Erythroblast (primary cell): ENCODE measurements at regions not wholly inside any gene's neighbourhood (a gene's known extent, or its start where the extent isn't known, plus 50 kb on each side); places are given as distances from the start of the nearest gene placed in this dataset.

ENCODE experiments used
- DNase-seq, 2 experiments: peaks; one replicate each; lab custom pipeline; 2025; lab: John Stamatoyannopoulos, UW
- GATA1 ChIP-seq: IDR thresholded peaks from 2 replicates; pipeline ENCODE4 v1.6.1; 2011; ENCODE audit warnings: low read depth, mild to moderate bottlenecking, control low read depth, low read length, moderate library complexity
- POLR2A ChIP-seq: IDR thresholded peaks from 2 replicates; pipeline ENCODE4 v1.6.1; 2011; ENCODE audit warnings: mild to moderate bottlenecking, low read length

- DNase-seq: no peak
- no peak for TF ChIP-seq GATA1
- no peak for TF ChIP-seq POLR2A
Measured at GRCh38 chr4:82181789-82182188, 192.0 kb downstream of the HNRNPD start.

DNA sequence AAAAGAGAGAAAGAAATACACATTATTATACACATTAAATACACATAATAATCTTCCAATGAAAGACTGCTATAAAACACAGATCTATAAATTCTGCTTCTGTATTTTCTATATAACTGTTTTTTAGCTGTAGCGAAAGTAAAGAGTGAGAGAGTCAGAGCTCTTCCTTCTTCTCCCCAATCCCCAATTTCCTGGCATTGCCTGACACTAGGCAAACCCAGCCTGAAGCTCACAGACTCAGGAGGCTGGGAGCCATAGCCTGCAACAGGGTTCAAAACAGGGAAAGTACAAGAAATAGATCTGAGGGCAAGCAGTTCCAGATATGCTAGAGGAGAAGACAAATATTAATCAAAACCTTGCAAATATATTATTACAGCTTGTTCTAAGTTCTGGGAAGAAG is 201.6 kb downstream of the HNRNPD start:
- DNase-seq: no peak
- TF ChIP-seq POLR2A: no peak
- TF ChIP-seq GATA1: no peak

- TF ChIP-seq POLR2A (no peak), GATA1 (no peak)
- no peak for DNase-seq
Measured at GRCh38 chr4:82171531-82172155, 202.1 kb downstream of the HNRNPD start.

- TF ChIP-seq GATA1 (no peak), POLR2A (no peak)
- no peak for DNase-seq
Measured at GRCh38 chr4:82149750-82150149, 224.0 kb downstream of the HNRNPD start.

DNA sequence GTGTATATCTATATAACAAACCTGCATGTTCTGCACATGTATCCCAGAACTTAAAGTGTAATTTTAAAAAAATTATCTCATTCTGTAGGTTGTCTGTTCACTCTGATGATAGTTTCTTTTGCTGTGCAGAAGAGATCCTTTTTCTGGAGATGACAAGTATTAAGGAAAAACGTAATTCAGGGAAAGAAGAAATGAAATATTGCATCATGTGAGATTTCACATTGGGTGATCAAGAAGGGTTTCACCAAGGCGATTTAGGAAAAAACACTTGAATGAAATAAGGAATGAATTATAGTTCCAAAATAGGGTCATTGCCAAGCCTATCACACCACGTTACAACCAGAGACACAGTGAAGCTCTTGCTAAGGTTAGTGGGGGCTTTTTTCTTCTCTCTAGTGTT is 227.9 kb downstream of the HNRNPD start:
- DNase-seq: no peak

DNA sequence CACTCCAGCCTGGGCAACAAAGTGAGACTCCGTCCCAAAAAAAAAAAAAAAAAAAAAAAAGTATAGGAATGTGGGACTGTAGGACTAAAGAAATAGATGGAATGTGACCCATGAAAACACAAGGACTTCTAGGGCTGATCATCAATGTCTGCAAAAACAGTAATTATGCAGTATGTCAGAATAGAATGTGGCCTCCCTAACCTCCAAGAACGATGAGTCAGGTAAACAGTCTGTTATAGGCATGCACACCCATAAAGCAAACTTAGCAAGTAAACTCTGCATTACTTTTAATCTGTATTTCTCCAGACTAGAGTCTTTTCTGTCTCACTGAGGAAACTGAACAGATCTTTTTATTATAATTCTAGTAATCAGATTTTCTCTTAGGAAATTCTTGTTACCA is 233.4 kb downstream of the HNRNPD start:
- TF ChIP-seq GATA1: no peak
- no peak for TF ChIP-seq POLR2A
- no peak for DNase-seq

More for the DNA sequence above, 227.9 kb downstream of the HNRNPD start:
- no peak for TF ChIP-seq POLR2A
- TF ChIP-seq GATA1: no peak

DNA sequence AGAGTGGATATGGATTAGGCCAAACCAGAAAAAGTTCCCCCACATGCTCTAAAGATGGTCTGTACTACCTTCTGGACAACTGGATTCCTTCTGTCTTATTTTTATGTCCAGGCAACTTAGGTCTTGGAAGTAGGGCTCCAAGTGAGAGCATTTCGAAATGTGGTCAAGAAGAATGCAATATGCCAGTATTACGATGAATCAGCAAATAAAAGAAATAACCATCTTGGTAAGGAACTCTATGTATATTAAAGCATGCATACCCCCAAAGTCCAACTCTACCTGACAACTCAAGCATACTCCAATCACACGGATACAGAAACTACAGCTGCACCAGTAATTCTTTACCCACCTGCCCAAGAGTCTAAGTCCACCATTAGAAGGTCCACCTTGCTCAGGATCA is 234.5 kb downstream of the HNRNPD start:
- DNase-seq: no peak
- no peak for TF ChIP-seq POLR2A
- TF ChIP-seq GATA1: no peak

DNA sequence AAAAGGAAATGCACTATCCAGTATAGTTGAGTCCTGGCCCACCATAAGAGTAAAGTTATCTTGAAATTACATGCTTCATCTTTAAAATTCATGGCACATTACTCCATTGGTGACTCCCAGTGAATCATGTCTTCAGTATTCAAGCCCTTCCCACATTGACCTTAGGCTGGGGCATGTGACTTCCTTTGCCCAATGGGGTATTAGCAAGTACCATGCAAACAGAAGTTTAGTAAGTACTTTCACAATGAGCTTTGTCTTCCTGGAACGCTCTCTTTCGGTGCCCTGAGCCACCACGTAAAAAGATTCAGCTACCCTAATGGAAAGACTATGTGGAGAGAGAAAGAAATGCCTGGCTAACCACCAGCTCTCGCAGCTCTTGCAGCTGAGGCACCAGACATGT is 235.4 kb downstream of the HNRNPD start:
- TF ChIP-seq POLR2A (no peak), GATA1 (no peak)

DNA sequence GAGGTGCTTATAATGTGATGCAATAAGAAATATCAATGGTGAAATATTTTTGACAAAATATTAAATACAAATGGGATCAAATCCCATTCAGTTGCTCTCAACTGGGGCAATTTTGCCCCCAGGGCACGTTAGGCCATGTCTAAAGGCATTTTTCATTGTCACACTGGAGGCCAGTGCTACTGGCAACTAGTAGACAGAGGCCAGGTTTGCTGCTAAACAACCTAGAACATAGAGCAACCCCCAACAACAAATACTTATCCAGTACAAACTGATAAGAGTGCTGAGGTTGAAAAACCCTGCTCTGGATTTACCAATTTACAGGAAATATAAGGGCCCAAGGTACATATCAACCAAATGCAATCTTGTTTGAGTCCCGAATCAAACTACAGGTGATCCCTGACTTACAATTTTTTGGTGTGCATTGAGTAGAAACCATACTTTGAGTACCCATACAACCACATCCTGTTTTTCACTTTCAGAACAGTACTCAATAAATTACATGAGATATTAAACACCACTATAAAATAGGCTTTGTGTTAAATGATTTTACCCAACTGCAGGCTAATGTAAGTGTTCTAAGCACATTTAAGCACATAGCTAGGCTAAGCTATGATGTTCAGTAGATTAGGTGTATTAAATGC is 237.5 kb downstream of the HNRNPD start:
- DNase-seq: no peak
- TF ChIP-seq GATA1 (no peak), POLR2A (no peak)

More for the DNA sequence above, 235.4 kb downstream of the HNRNPD start:
- DNase-seq: no peak

GRCh38 chr4:82128355-82128754 is 245.4 kb downstream of the HNRNPD start:
- DNase-seq: no peak
- no peak for TF ChIP-seq GATA1
- TF ChIP-seq POLR2A: no peak

DNA sequence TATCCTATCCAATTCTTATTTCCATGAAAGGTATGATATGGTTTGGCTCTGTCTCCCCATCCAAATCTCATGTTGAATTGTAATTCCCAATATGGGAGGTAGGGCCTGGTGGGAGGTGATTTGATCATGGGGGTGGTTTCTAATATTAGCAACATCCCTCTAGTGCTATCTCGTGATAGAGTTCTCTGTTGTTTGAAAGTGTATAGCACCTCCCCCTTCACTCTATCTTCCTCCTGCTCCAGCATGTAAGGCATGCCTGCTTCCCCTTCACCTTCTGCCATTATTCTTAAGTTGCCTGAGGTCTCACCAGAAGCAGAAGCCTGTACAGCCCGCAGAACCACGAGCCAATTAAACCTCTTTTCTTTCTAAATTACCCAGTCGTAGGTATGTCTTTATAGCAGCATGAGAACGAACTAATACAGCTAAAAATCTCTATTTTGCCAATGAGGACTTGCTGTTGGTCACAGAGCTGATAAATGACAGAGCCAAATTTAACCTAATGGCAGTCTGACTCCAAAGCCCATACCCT is 247.2 kb downstream of the HNRNPD start:
- DNase-seq: no peak

DNA sequence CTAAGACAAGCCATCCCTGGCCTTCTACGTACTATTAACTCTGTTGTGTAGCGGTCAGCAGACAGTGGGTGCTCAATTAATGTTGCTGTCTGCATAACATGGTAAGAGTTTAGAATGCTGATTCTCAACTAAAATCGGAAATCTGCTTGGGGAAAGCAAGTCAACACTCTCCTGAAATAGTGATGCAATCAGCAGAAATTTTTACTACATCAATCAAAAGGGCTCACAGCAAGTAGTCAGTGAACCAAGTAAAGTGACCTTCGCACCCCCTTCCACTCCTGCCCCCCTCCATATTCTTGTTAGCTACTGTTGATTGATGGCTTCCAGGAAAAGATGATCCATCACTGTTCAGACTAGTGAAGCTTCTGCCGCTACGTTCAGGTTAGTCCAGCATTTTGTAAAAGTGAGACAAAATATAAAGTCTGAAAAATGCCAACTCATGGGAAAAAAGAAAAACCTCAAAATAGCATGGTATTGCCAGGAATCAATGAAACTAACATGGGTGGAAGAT is 247.9 kb downstream of the HNRNPD start:
- no peak for TF ChIP-seq POLR2A
- TF ChIP-seq GATA1: no peak

More for the DNA sequence above, 247.2 kb downstream of the HNRNPD start:
- TF ChIP-seq POLR2A (no peak), GATA1 (no peak)

DNA sequence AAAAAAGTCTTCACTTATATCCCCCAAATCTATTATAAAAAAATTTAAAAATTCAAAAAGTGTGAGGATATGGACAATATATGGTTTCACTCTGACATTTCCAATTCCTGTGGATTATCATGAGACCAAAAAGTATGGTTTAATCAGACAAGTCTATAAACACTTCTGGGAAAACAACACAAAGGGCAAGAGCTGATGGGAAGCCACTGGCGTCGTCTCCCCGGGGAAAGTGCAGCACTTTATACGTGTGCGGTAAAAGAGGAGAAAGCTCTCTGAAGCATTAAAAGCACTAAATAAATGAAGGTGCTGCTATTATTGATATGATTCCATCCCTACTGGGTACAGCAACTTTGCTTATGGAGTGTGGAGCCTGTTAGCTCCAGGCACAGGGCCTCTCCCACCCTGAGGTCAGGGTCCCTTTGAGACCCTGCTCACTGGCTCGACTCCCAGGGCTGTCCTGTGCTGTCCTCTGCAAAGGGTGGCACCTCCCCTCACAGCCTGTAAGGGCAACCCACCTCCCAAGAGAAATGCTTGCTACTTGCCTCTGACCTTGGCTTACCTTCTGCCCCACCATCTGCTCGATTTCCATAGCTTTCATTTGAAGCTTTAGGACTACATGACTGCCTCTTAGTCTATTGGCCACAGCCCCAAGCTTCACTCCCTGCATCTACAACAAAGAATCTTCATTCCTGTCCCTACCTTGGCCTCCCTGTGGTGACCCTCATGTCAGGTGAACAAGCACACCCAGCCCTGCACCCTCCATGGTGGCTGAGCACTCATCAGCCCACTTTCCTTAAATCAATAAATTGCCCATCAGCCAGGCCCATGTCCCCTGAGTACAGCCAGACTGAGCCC is 248.6 kb downstream of the HNRNPD start:
- no peak for DNase-seq
- TF ChIP-seq GATA1 (no peak), POLR2A (no peak)

More for the DNA sequence above, 247.9 kb downstream of the HNRNPD start:
- DNase-seq: peak in 1 of 2 experiments; percentile 15
